Suprapubic skin (tissue), 4 donors: ENCODE measurements at regions not wholly inside any gene's neighbourhood (a gene's known extent, or its start where the extent isn't known, plus 50 kb on each side); places are given as distances from the start of the nearest gene placed in this dataset.

Source experiments
- CTCF ChIP-seq, 2 donors: fragments of 200-600 bp in 1 of 2; fragments of 450-650 bp in 1 of 2; sonication (generic) in 1 of 2; IDR thresholded peaks; one replicate each; pipeline ENCODE4 v1.5.1; 2016 to 2019; ENCODE audit warnings: antibody characterized with exemption in 2 of 2, mild to moderate bottlenecking in 1 of 2, moderate library complexity in 1 of 2
- POLR2A ChIP-seq, 2 donors: fragments of 450-650 bp; IDR thresholded peaks; one replicate each; pipeline ENCODE4 v1.6.1; 2017; ENCODE audit warnings: antibody characterized with exemption in 2 of 2, mild to moderate bottlenecking in 2 of 2, moderate library complexity in 2 of 2
- POLR2AphosphoS5 ChIP-seq, 3 donors: sonication (generic); formaldehyde crosslinking; IDR thresholded peaks; one replicate each; pipeline ENCODE4 v1.6.1; 2017; ENCODE audit warnings: antibody characterized with exemption in 3 of 3

- TF ChIP-seq POLR2AphosphoS5 (IDR thresholded peaks at IDR 0.05) (no peak), CTCF (IDR thresholded peaks at IDR 0.05) (no peak), POLR2A (IDR thresholded peaks at IDR 0.05) (no peak)
These were observed 338.8 kb upstream of the ID2 start for GRCh38 chr2:8343031-8343430.
